BLaER1 (cell line): ENCODE measurements at regions not wholly inside any gene's neighbourhood (a gene's known extent, or its start where the extent isn't known, plus 50 kb on each side); places are given as distances from the start of the nearest gene placed in this dataset.

ENCODE experiments used
- H3K27ac ChIP-seq: shearing (Covaris generic); formaldehyde crosslinking; 2 replicates; pipeline ENCODE4 v1.8.1; 2022
- H3K27me3 ChIP-seq: shearing (Covaris generic); formaldehyde crosslinking; 2 replicates; pipeline ENCODE4 v1.8.1; 2022
- H3K36me3 ChIP-seq: shearing (Covaris generic); formaldehyde crosslinking; 2 replicates; pipeline ENCODE4 v1.8.1; 2022
- H3K4me1 ChIP-seq: shearing (Covaris generic); formaldehyde crosslinking; 2 replicates; pipeline ENCODE4 v1.8.1; 2022
- H3K4me2 ChIP-seq: shearing (Covaris generic); formaldehyde crosslinking; 2 replicates; pipeline ENCODE4 v1.8.1; 2022
- H3K4me3 ChIP-seq: shearing (Covaris generic); formaldehyde crosslinking; 2 replicates; pipeline ENCODE4 v1.8.1; 2022
- H3K9ac ChIP-seq: shearing (Covaris generic); formaldehyde crosslinking; 2 replicates; pipeline ENCODE4 v1.8.1; 2022
- H3K9me3 ChIP-seq: shearing (Covaris generic); formaldehyde crosslinking; 2 replicates; pipeline ENCODE4 v1.8.1; 2022
- H4K20me1 ChIP-seq: shearing (Covaris generic); formaldehyde crosslinking; 2 replicates; pipeline ENCODE4 v1.8.1; 2022
- Cebpa-rat ChIP-seq: shearing (Covaris generic); IDR thresholded peaks from 2 replicates; pipeline ENCODE4 v1.8.1; 2022

DNA sequence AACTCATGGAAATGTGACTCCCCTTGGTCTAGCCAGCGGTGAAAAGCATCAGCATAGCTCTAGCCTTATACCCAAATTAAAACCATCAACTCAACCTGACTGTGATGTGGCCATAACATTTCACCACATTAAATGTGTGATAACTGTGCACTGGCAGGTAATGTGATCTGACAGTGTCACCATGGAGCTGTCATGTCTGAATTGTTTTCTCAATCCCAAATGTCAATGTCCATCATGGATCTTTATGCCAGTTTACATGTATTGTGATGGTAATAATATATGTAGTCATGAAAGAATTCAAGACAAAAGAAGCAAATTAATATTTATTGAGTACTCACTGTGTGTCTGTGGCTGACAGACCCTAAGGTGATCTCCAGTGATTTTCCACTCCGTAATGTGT, 213.4 kb upstream of the EOMES start:
- no peaks in the 10 kb centered on the region for H3K27me3 ChIP-seq
- no peak overlapping the region for H3K9ac ChIP-seq
- H4K20me1 ChIP-seq, result no peaks in the 10 kb centered on the region
- H3K4me1 ChIP-seq, result no peaks in the 10 kb centered on the region
- H3K36me3 ChIP-seq, result no peaks in the 10 kb centered on the region
- no peak overlapping the region for H3K27ac ChIP-seq
- no peak overlapping the region for H3K4me2 ChIP-seq
- no peak for TF ChIP-seq Cebpa-rat
- no peak overlapping the region for H3K4me3 ChIP-seq
- no peaks in the 10 kb centered on the region for H3K9me3 ChIP-seq

DNA sequence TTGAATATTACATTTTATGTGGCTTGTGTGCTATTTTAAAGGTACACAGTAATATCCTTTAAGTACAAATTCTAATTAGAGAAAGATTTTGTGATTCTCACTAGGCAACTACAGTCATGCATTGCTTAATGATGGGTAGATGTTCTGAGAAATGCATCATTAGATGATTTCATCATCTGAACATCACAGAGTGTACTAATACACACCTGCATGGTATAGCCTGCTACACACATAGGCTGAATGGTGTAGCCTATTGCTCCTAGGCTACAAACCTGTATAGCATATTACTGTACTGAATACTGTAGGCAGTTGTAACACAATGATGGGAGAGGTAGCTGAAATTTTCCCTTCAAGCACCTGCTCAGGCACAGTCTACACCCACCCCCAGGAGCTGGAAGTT, 217.4 kb upstream of the EOMES start:
- Histone ChIP-seq H3K27ac (no peak overlapping the region), H3K4me2 (no peak overlapping the region), H3K27me3 (no peaks in the 10 kb centered on the region), H3K9ac (no peak overlapping the region), H3K4me3 (no peak overlapping the region), H4K20me1 (no peaks in the 10 kb centered on the region), H3K36me3 (no peaks in the 10 kb centered on the region), H3K9me3 (0 out of 2 replicates have a peak, but pooled peaks cover 3% of the 10 kb centered on the region), H3K4me1 (no peaks in the 10 kb centered on the region)
- TF ChIP-seq Cebpa-rat, result no peak

DNA sequence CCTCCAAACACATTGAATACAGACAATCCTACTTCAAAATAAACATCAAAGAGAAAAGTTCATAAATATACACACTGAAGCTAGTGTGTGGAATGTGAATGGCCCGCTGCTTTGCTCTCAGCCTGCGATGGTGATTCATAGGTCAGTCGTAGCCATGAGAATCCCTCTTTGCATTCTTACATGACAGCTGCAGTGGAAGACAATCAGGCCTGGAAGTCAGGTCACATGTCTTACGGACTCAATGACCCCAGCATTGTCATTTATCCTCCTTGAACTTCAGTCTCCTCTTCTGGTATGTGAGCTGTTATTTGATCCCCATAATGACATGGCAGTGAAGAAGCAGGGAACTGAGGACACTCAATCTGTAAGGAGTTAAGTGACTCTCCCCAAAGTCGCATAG, 217.8 kb upstream of the EOMES start:
- H3K27ac ChIP-seq, result no peak overlapping the region
- H3K27me3 ChIP-seq, result no peaks in the 10 kb centered on the region

DNA sequence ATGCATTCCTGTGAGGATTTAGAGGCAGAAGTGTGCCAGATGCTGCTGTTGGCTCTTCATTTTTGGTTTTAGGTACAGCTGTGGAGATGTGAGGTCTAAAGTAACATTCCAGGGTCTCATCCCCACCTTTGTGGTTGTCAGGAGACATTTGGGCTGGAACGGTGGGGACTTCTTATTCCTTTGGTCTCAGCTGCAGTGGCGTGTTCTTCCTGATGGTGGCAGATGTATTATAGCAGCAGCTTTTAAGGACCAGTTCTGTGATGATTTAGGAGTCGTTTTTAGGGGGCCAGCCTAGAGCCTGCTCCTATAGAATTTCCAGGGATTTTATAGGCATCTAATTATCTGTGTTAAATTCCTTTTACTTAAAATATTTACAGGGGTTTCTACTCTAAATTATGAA, 221.0 kb upstream of the EOMES start:
- Histone ChIP-seq H3K4me1 (no peaks in the 10 kb centered on the region), H3K9ac (no peak overlapping the region), H3K4me2 (no peak overlapping the region)

More for the DNA sequence above, 217.8 kb upstream of the EOMES start:
- Histone ChIP-seq H3K4me2 (no peak overlapping the region), H4K20me1 (no peaks in the 10 kb centered on the region), H3K4me1 (no peaks in the 10 kb centered on the region), H3K4me3 (no peak overlapping the region), H3K9me3 (0 out of 2 replicates have a peak, but pooled peaks cover 3% of the 10 kb centered on the region), H3K9ac (no peak overlapping the region), H3K36me3 (no peaks in the 10 kb centered on the region)
- no peak for TF ChIP-seq Cebpa-rat

DNA sequence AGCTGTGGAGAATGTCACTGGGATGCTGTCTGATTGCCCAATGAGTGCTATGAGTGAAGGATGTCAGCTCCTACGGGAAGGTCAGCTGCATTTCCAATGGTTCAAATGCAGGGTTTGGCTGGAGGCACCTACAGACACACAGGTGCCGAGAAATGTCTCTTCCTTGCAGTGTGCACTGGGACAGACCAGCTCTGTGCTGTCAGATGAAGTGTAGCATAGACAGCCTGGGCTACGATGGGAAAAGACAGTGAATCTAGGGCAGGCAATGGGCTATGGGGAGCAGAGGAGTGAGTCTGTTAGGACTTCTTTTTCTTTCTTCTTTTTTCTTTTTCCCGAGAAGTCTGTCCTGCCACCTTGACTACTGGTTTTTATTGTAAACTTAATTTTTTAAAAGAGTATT, 223.1 kb upstream of the EOMES start:
- H3K9ac ChIP-seq, result no peak overlapping the region
- no peak overlapping the region for H3K27ac ChIP-seq
- no peak for TF ChIP-seq Cebpa-rat
- H3K4me3 ChIP-seq, result no peak overlapping the region
- no peaks in the 10 kb centered on the region for H3K27me3 ChIP-seq
- H3K9me3 ChIP-seq, result 0 out of 2 replicates have a peak, but pooled peaks cover 3% of the 10 kb centered on the region
- no peaks in the 10 kb centered on the region for H3K36me3 ChIP-seq
- no peaks in the 10 kb centered on the region for H4K20me1 ChIP-seq
- no peaks in the 10 kb centered on the region for H3K4me1 ChIP-seq
- H3K4me2 ChIP-seq, result no peak overlapping the region

More for the DNA sequence above, 221.0 kb upstream of the EOMES start:
- no peak for TF ChIP-seq Cebpa-rat
- Histone ChIP-seq H3K36me3 (no peaks in the 10 kb centered on the region), H3K9me3 (0 out of 2 replicates have a peak, but pooled peaks cover 3% of the 10 kb centered on the region), H3K4me3 (no peak overlapping the region), H3K27me3 (no peaks in the 10 kb centered on the region), H3K27ac (no peak overlapping the region), H4K20me1 (no peaks in the 10 kb centered on the region)

DNA sequence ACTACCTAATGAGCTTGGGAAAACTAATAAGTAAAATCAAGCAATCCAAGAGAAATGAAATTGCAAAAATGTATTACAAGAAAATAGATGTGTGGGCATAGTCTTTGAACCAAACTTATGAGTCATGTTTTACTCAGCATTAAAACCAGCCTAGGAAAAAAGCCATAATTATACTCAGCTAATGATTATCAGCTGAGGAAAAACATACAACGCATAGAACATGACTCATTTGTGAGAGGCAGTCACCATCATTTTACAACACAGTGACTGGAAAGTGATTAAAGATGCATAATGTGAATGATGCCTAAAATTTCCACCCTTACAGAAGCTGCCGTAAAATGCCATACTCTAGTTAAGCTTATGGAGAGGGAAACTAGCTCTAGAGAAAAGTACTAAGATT, 238.0 kb upstream of the EOMES start:
- Histone ChIP-seq H3K27me3 (no peaks in the 10 kb centered on the region), H3K36me3 (no peaks in the 10 kb centered on the region), H3K27ac (no peak overlapping the region), H3K9ac (no peak overlapping the region), H3K9me3 (no peaks in the 10 kb centered on the region; the same call in 1 of the 2 replicates), H3K4me2 (no peak overlapping the region), H3K4me1 (no peaks in the 10 kb centered on the region), H4K20me1 (no peaks in the 10 kb centered on the region), H3K4me3 (no peak overlapping the region)
- TF ChIP-seq Cebpa-rat, result no peak

DNA sequence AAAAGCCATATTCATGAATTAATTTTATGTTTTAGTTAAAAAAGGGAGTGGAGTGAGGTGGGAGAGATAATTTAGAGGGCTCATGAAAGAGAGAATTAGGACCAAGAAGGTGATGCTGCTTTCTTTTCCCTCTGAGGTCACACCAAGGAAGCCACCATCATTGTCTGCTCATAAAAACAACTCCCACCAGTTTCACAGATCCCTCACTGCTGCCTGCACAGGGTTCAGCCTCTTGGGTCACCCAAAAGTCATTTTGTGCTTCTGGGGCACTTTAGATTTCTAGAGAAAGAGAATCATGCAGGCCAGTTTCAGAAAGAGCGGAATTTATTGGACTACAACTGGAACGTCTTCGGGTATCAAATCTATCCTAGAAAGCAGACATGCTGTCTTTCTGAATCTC, 241.4 kb upstream of the EOMES start:
- no peak for TF ChIP-seq Cebpa-rat
- H3K4me3 ChIP-seq, result no peak overlapping the region
- no peaks in the 10 kb centered on the region for H4K20me1 ChIP-seq
- no peaks in the 10 kb centered on the region for H3K36me3 ChIP-seq
- H3K4me1 ChIP-seq, result no peaks in the 10 kb centered on the region
- no peak overlapping the region for H3K4me2 ChIP-seq
- H3K9ac ChIP-seq, result no peak overlapping the region
- H3K27me3 ChIP-seq, result no peaks in the 10 kb centered on the region
- H3K9me3 ChIP-seq, result no peaks in the 10 kb centered on the region
- no peak overlapping the region for H3K27ac ChIP-seq

DNA sequence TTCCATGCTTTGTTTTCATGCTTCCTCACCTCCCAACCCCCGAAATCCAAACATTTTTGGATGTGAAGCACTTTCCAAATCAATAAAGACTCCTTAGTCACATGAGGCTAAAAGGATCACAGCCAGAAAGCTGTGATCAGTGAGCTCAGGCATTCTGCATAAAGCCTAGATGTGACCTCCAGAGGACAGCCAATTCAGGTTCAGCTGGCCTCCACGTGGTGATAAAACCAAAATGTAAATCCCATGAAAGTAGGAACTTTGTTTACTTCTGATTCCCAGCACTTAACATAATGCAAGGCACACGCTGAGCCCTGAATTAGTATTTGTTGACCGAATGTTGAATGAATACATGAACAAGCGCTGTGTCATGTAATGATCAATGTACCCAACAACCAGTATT, 249.5 kb upstream of the EOMES start:
- Histone ChIP-seq H3K36me3 (no peaks in the 10 kb centered on the region), H4K20me1 (no peaks in the 10 kb centered on the region), H3K27ac (no peak overlapping the region), H3K27me3 (no peaks in the 10 kb centered on the region), H3K9me3 (peaks cover 9% of the 10 kb centered on the region; the same call in 1 of the 2 replicates), H3K4me3 (no peak overlapping the region), H3K4me1 (no peaks in the 10 kb centered on the region), H3K4me2 (no peak overlapping the region), H3K9ac (no peak overlapping the region)
- TF ChIP-seq Cebpa-rat, result no peak

DNA sequence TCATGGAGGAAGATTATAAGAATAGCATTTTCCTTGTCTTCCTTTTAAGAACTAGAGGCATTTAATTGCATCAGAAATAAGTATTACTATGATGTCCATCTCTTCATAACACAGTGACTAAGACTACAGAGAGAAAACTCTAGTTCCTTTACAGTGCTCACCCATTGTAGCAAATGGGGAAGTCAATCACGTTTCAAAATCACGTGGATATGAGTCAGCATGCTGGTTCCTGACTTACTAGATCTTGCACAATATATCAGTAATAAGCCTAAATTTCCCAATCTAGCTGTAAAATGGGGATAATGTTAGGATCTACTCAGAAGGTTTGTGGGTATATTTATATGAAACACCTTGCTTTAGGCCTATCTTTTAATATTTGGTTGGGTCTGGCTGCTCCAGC, 254.8 kb upstream of the EOMES start:
- H3K4me2 ChIP-seq, result no peak overlapping the region
- no peak for TF ChIP-seq Cebpa-rat
- no peak overlapping the region for H3K9ac ChIP-seq

DNA sequence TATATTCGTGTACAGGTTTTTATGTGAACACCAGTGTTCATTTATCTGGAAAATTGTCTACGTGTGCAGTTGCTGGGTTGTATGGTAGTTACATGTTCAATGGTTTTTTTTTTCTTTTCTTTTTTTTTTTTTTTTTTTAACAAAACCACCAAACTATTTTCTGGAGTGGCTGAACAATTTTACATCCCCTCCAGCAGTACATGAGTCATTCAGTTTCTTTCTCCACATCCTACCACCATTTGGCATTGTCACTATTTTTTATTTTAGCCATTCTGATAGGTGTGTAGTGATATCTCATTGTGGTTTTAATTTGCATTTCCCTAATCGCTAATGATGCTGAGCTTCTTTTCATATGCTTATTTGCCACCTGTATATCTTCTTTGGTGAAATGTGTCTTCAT, 256.3 kb upstream of the EOMES start:
- Histone ChIP-seq H3K4me3 (no peak overlapping the region), H3K9ac (no peak overlapping the region), H3K27ac (no peak overlapping the region), H3K9me3 (peaks cover 7% of the 10 kb centered on the region; the same call in 1 of the 2 replicates), H3K36me3 (no peaks in the 10 kb centered on the region), H4K20me1 (no peaks in the 10 kb centered on the region), H3K27me3 (no peaks in the 10 kb centered on the region), H3K4me1 (no peaks in the 10 kb centered on the region), H3K4me2 (no peak overlapping the region)
- TF ChIP-seq Cebpa-rat, result no peak

More for the DNA sequence above, 254.8 kb upstream of the EOMES start:
- no peaks in the 10 kb centered on the region for H4K20me1 ChIP-seq
- peaks cover 9% of the 10 kb centered on the region; the same call in 1 of the 2 replicates for H3K9me3 ChIP-seq
- no peaks in the 10 kb centered on the region for H3K4me1 ChIP-seq
- no peak overlapping the region for H3K4me3 ChIP-seq
- no peaks in the 10 kb centered on the region for H3K27me3 ChIP-seq
- no peak overlapping the region for H3K27ac ChIP-seq
- H3K36me3 ChIP-seq, result no peaks in the 10 kb centered on the region
